GM12878 (cell line): ENCODE measurements at regions not wholly inside any gene's neighbourhood (a gene's known extent, or its start where the extent isn't known, plus 50 kb on each side); places are given as distances from the start of the nearest gene placed in this dataset.

ENCODE experiments used
- ATAC-seq: fragments of 200-7000 bp; cut with Tn5 transposase; 3 replicates; pipeline ENCODE4 v1.9.1; 2020; ENCODE audit warnings: mild to moderate bottlenecking, moderate library complexity
- BruUV-seq: library from RNA; stranded (reverse); fragments of 400-500 nt; replicated peaks from 2 replicates; lab custom pipeline; 2021; lab: Mats Ljungman, UMichigan
- CTCF ChIA-PET: fragments of 300-600 bp; sonication (Branson Sonifier 250); formaldehyde crosslinking; extraction: SDS; loops from one replicate; lab custom pipeline; 2021; ENCODE audit warnings: inconsistent platforms; lab: Yijun Ruan, JAX
- POLR2A ChIA-PET: fragments of 350-600 bp; formaldehyde crosslinking; extraction: SDS; loops from one replicate; lab custom pipeline; 2021; ENCODE audit warnings: inconsistent platforms; lab: Charles Lee
- RAD21 ChIA-PET: fragments of 300-600 bp; sonication (Branson Sonifier 250); formaldehyde crosslinking; loops from one replicate; lab custom pipeline; 2023; ENCODE audit warnings: antibody characterized with exemption; ENCODE audit not compliant: unreplicated experiment; lab: Charles Lee
- SMC1A ChIA-PET: fragments of 300-600 bp; sonication (Branson Sonifier 250); formaldehyde crosslinking; loops from one replicate; lab custom pipeline; 2023; ENCODE audit not compliant: unreplicated experiment, uncharacterized antibody; lab: Charles Lee
- DNase-seq: peaks from one replicate; pipeline ENCODE4 v3.0.0-alpha.2; 2011; ENCODE audit warnings: low read depth, low spot score
- FAIRE-seq: peaks from 3 replicates; lab custom pipeline; 2011; peaks lifted over from hg19 to GRCh38; lab: Jason Lieb, UNC
- H2AFZ ChIP-seq: 2 replicates; pipeline ENCODE4 v1.6.0; 2011; ENCODE audit warnings: low read depth, low read length, control low read depth; ENCODE audit not compliant: control insufficient read depth
- H3K27ac ChIP-seq: 2 replicates; pipeline ENCODE4 v1.5.1; 2011; ENCODE audit warnings: control low read depth; ENCODE audit not compliant: control insufficient read depth, insufficient read depth
- H3K27me3 ChIP-seq, 2 experiments: replicated peaks in 1 of 2; 2 replicates each; pipeline versions ENCODE4 v1.6.0 to v1.6.1; 2011; ENCODE audit warnings: low read length in 1 of 2; ENCODE audit not compliant: control insufficient read depth in 2 of 2, insufficient read depth in 2 of 2
- H3K36me3 ChIP-seq, 2 experiments: 2 replicates each; pipeline ENCODE4 v1.5.1; 2011; ENCODE audit warnings: low read length in 1 of 2; ENCODE audit not compliant: control insufficient read depth in 2 of 2, insufficient read depth in 2 of 2
- H3K4me1 ChIP-seq: 2 replicates; pipeline ENCODE4 v1.6.1; 2011; ENCODE audit warnings: mild to moderate bottlenecking, low read length, moderate library complexity, mixed read lengths; ENCODE audit not compliant: control insufficient read depth, insufficient read depth
- H3K4me2 ChIP-seq: 2 replicates; pipeline ENCODE4 v1.6.0; 2011; ENCODE audit warnings: control low read depth; ENCODE audit not compliant: control insufficient read depth, insufficient read depth
- H3K4me3 ChIP-seq: fragments of 200-600 bp; sonication (generic); 2 replicates; pipeline ENCODE4 v1.5.1; 2016
- H3K79me2 ChIP-seq: 2 replicates; pipeline ENCODE4 v1.6.0; 2011; ENCODE audit warnings: low read length; ENCODE audit not compliant: control insufficient read depth, insufficient read depth
- H3K9ac ChIP-seq: 2 replicates; pipeline ENCODE4 v1.8.0; 2011; ENCODE audit warnings: low read length, control low read depth, mixed read lengths; ENCODE audit not compliant: control insufficient read depth, insufficient read depth
- H3K9me3 ChIP-seq: replicated peaks from 3 replicates; pipeline ENCODE4 v1.5.1; 2011; ENCODE audit warnings: mild to moderate bottlenecking, low read length; ENCODE audit not compliant: control insufficient read depth, insufficient read depth
- H4K20me1 ChIP-seq: 2 replicates; pipeline ENCODE4 v1.6.0; 2011; ENCODE audit not compliant: control insufficient read depth, insufficient read depth
- CBX3 ChIP-seq: fragments of 200-600 bp; sonication (generic); IDR thresholded peaks from 2 replicates; pipeline ENCODE4 v1.6.1; 2016; ENCODE audit warnings: low read depth, borderline replicate concordance
- EGR1 ChIP-seq, 2 experiments: IDR thresholded peaks; 1 replicate in 1 of 2; 2 replicates in 1 of 2; pipeline ENCODE4 v1.6.1; 2011 to 2012; ENCODE audit warnings: low read depth in 2 of 2, low read length in 2 of 2, borderline replicate concordance in 1 of 2, mild to moderate bottlenecking in 1 of 2, moderate library complexity in 1 of 2
- EZH2 ChIP-seq: IDR thresholded peaks from 2 replicates; pipeline ENCODE4 v1.6.1; 2012; ENCODE audit warnings: low read depth, mild to moderate bottlenecking, control low read depth, inconsistent platforms, low read length, borderline replicate concordance; ENCODE audit not compliant: control insufficient read depth
- FOS ChIP-seq: IDR thresholded peaks from 3 replicates; pipeline ENCODE4 v1.6.1; 2011; ENCODE audit warnings: borderline replicate concordance; ENCODE audit not compliant: insufficient read length; ENCODE audit errors: extremely low read depth
- JUNB ChIP-seq: IDR thresholded peaks from 2 replicates; pipeline ENCODE4 v1.6.1; 2016; ENCODE audit warnings: antibody characterized with exemption, mild to moderate bottlenecking
- TARDBP ChIP-seq: IDR thresholded peaks from 2 replicates; pipeline ENCODE4 v1.6.1; 2016; ENCODE audit warnings: borderline replicate concordance
- YY1 ChIP-seq: IDR thresholded peaks from 2 replicates; pipeline ENCODE4 v1.6.1; 2011; ENCODE audit warnings: low read depth, mild to moderate bottlenecking, low read length
- ZNF217 ChIP-seq: fragments of 450-650 bp; IDR thresholded peaks from 2 replicates; pipeline ENCODE4 v1.6.1; 2017; ENCODE audit warnings: antibody characterized with exemption, mild to moderate bottlenecking
- WGBS: methylation state at CpG from one replicate; pipeline ENCODE4 v1.1.6; 2016; ENCODE audit warnings: low lambda C conversion rate; ENCODE audit not compliant: insufficient replicate concordance, insufficient coverage; ENCODE audit errors: missing lambda C conversion rate; 5-methylcytosine and 5-hydroxymethylcytosine counted together
- in situ Hi-C: fragments of 300-500 bp; cut with MboI; formaldehyde crosslinking; loops from 9 replicates; pipeline ENCODE4 v1.14.3; 2018; ENCODE audit warnings: mixed read lengths
- intact Hi-C: fragments of 100-400 bp; cut with micrococcal nuclease; formaldehyde crosslinking; loops from one replicate; pipeline ENCODE4 v1.14.2; 2022; ENCODE audit not compliant: unreplicated experiment
- TF ChIP-seq, protein P1 (sequence below): fragments of 450-650 bp; formaldehyde crosslinking; IDR thresholded peaks from 2 replicates; pipeline ENCODE4 v1.4.0; 2022; ENCODE audit warnings: mild to moderate bottlenecking, moderate library complexity

- Histone ChIP-seq H3K4me3 (no peak overlapping the region), H2AFZ (no peak overlapping the region), H3K79me2 (no peaks in the 10 kb centered on the region), H3K27me3 (no peaks in the 10 kb centered on the region), H4K20me1 (no peaks in the 10 kb centered on the region), H3K36me3 (no peaks in the 10 kb centered on the region), H3K4me1 (no peaks in the 10 kb centered on the region), H3K27ac (no peak overlapping the region), H3K9me3 (no peaks in the 10 kb centered on the region), H3K9ac (no peak overlapping the region), H3K4me2 (no peak overlapping the region)
- FAIRE-seq (no peak), ATAC-seq (no peak), DNase-seq (no peak)
- RAD21 ChIA-PET: no interaction called here
- intact Hi-C loops: no loop called here
- CTCF ChIA-PET: no interaction called here
- SMC1A ChIA-PET: no interaction called here
- in situ Hi-C loops: no loop called here
- POLR2A ChIA-PET: no interaction called here
- 0% methylated on average over 2 of the region's 2 CpGs for WGBS
- TF ChIP-seq YY1: no peak
- TF ChIP-seq ZNF217: no peak
- TF ChIP-seq EZH2: no peak
- TF ChIP-seq TARDBP: no peak
- TF ChIP-seq CBX3: no peak
- TF ChIP-seq, protein P1, sequence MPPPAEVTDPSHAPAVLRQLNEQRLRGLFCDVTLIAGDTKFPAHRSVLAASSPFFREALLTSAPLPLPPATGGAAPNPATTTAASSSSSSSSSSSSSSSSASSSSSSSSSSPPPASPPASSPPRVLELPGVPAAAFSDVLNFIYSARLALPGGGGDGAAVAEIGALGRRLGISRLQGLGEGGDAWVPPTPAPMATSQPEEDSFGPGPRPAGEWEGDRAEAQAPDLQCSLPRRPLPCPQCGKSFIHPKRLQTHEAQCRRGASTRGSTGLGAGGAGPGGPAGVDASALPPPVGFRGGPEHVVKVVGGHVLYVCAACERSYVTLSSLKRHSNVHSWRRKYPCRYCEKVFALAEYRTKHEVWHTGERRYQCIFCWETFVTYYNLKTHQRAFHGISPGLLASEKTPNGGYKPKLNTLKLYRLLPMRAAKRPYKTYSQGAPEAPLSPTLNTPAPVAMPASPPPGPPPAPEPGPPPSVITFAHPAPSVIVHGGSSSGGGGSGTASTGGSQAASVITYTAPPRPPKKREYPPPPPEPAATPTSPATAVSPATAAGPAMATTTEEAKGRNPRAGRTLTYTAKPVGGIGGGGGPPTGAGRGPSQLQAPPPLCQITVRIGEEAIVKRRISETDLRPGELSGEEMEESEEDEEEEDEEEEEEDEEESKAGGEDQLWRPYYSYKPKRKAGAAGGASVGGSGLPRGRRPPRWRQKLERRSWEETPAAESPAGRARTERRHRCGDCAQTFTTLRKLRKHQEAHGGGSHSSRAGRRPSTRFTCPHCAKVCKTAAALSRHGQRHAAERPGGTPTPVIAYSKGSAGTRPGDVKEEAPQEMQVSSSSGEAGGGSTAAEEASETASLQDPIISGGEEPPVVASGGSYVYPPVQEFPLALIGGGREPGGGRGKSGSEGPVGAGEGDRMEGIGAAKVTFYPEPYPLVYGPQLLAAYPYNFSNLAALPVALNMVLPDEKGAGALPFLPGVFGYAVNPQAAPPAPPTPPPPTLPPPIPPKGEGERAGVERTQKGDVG (CRISPR knock-in tag): no peak
- no peak for TF ChIP-seq EGR1 (IDR thresholded peaks at IDR 0.05; ENCODE audit: borderline replicate concordance in 1 of 2, low read depth in 2 of 2, low read length in 2 of 2)
- TF ChIP-seq FOS: no peak
- TF ChIP-seq JUNB: no peak
- no TSS peak for BruUV-seq
Measured at GRCh38 chr7:52720856-52721255, 314.6 kb upstream of the POM121L12 start.
